ENCODE measurements at regions not wholly inside any gene's neighbourhood (a gene's known extent, or its start where the extent isn't known, plus 50 kb on each side); places are given as distances from the start of the nearest gene placed in this dataset.

GRCh38 chr10:100688201-100688600 lies 57.2 kb upstream of the PAX2 start:
- no peak overlapping the region for H3K4me2 ChIP-seq (ENCODE audit: low read depth, low read length)
- in situ Hi-C loops (cut with HindIII; ENCODE audit: extremely low pct_ligation_motif_present, low pct_unique_long_range_greater_than_20kb) (no loop called here), intact Hi-C loops (cut with micrococcal nuclease; ENCODE audit: unreplicated experiment) (no loop called here)
- no peak overlapping the region for H3K4me3 ChIP-seq (replicated peaks in 1 of 3; ENCODE audit: insufficient read depth in 1 of 3, low read depth in 2 of 3, low read length in 3 of 3)
- CTCF ChIA-PET (ENCODE audit: low intra/inter-chr PET ratio, low total read pairs), result no interaction called here
- H3K79me2 ChIP-seq (ENCODE audit: insufficient read depth, low read length), result no peaks in the 10 kb centered on the region
- H4K20me1 ChIP-seq (ENCODE audit: insufficient read depth, low read length), result no peaks in the 10 kb centered on the region
- H2AFZ ChIP-seq (ENCODE audit: low read length), result no peak overlapping the region
- no peaks in the 10 kb centered on the region for H3K9me3 ChIP-seq (ENCODE audit: low read length)
- no peaks in the 10 kb centered on the region for H3K36me3 ChIP-seq (replicated peaks in 1 of 2; ENCODE audit: control insufficient read depth in 1 of 2, insufficient read depth in 2 of 2, low read length in 2 of 2)
- H3K27ac ChIP-seq (ENCODE audit: extremely low read length, insufficient read depth, low read length), result no peak overlapping the region
- H3K4me1 ChIP-seq (ENCODE audit: insufficient read depth, low read length), result no peaks in the 10 kb centered on the region
- no peak for DNase-seq (ENCODE audit: low spot score)
- no peak for TF ChIP-seq SRSF1 (optimal IDR thresholded peaks at IDR 0.05; ENCODE audit: low read depth, low read length)
- no peak for TF ChIP-seq ZNF549 (CRISPR knock-in tag; IDR thresholded peaks at IDR 0.05)
- no peak for TF ChIP-seq PAXIP1 (CRISPR knock-in tag; conservative IDR thresholded peaks at IDR 0.05)
- no peak for TF ChIP-seq LCORL (IDR thresholded peaks at IDR 0.05)
- no peak for TF ChIP-seq LCORL (CRISPR knock-in tag; IDR thresholded peaks at IDR 0.05)
- no peak for TF ChIP-seq KLF16 (CRISPR knock-in tag; IDR thresholded peaks at IDR 0.05)
- no peak for TF ChIP-seq ZBTB8A (CRISPR knock-in tag; IDR thresholded peaks at IDR 0.05; ENCODE audit: borderline replicate concordance, low read depth)
- no peak for TF ChIP-seq ZNF180 (CRISPR knock-in tag; IDR thresholded peaks at IDR 0.05; ENCODE audit: borderline replicate concordance, low read depth)
- no peak for FAIRE-seq
- WGBS (ENCODE audit: low lambda C conversion rate), result 18% methylated on average over 6 of the region's 6 CpGs
- no peak for ATAC-seq
- H3K9ac ChIP-seq (ENCODE audit: insufficient read depth, low read depth, low read length), result no peak overlapping the region
- POLR2A ChIA-PET, result no interaction called here
- no TSS peak for BruUV-seq (replicated peaks)
- H3K27me3 ChIP-seq (ENCODE audit: control insufficient read depth in 1 of 2, insufficient read depth in 2 of 2, low read length in 2 of 2), result peaks cover 5 to 44% of the 10 kb centered on the region in 2 experiments

Measured in HepG2 (cell line).